ENCODE measurements at regions not wholly inside any gene's neighbourhood (a gene's known extent, or its start where the extent isn't known, plus 50 kb on each side); places are given as distances from the start of the nearest gene placed in this dataset.
A peak's percentile ranks its signal among the peaks of the same experiment; 100 is the strongest.
"Not testable (repeated sequence)": the region's sequence is repeated elsewhere in the genome, so short reads cannot be mapped to it uniquely, and the experiment has no call there.

DNA sequence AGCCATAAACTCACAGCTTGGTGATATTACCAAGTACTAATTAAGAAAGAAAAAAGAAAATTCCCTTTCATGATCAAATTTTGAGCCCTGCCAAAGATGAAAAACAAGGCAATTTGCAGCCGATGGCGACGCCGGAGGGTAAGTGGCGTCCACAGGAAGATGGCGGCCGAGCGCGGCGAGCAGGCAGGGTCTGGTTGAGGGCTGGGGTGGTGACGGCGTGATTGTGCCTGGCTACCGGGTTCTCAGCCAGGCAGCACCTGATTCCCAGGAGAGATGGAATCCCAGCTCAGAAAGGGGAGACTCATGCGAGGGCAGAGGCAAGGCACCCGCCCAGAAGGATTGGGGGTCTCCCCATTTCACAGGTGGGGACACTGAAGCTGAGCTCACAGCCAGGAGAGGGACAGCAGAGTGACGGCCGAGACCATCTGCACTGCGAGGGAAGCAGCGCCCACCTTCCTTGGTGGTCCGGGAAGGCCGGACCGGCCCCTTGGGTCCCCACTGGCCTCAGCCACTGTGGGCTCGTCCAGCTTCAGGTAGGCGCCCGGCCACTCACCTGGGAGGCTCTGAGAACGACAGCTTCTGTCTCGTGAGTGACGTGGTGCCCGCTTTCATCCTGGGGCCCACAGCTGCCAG is 145.8 kb downstream of the IGLL1 start:
- not testable (repeated sequence) for H3K4me3 ChIP-seq; H3K27ac ChIP-seq; H3K27me3 ChIP-seq; ATAC-seq (ENCODE audit: low FRiP score in 2 of 2); H3K36me3 ChIP-seq
- peaks cover 5 to 12% (median 7%) of the 10 kb centered on the region in 4 donors for H3K4me1 ChIP-seq
- H3K9me3 ChIP-seq, result peaks cover 0 to 10% (median 0%) of the 10 kb centered on the region in 4 donors
- WGBS, 2 donors, result 95 to 98% methylated on average over 16 to 21 of the region's 29 CpGs
- peak in 1 of 2 donors; percentile 72 for DNase-seq

- H3K27ac ChIP-seq, H3K36me3 ChIP-seq, H3K27me3 ChIP-seq: not testable (repeated sequence)
- Histone ChIP-seq H3K4me1 (peaks cover 5 to 12% (median 7%) of the 10 kb centered on the region in 4 donors), H3K4me3 (peak overlapping the region in 2 of 4 donors; percentile 21 to 39), H3K9me3 (peaks cover 0 to 16% (median under 1%) of the 10 kb centered on the region in 4 donors)
- DNase-seq, result peak in 1 of 2 donors; percentile 76
- TF ChIP-seq CTCF (IDR thresholded peaks at IDR 0.05), result peak; percentile 52 to 80 (median 56)
- ATAC-seq (ENCODE audit: low FRiP score in 2 of 2), result peak; percentile 80 to 81
- 11 to 31% methylated on average over 17 to 32 of the region's 35 CpGs for WGBS, 2 donors
Measured at GRCh38 chr22:23433127-23434005, 146.7 kb downstream of the IGLL1 start.

- not testable (repeated sequence) for H3K27ac ChIP-seq; H3K4me3 ChIP-seq; H3K27me3 ChIP-seq; DNase-seq; ATAC-seq (ENCODE audit: low FRiP score in 2 of 2); H3K36me3 ChIP-seq
- 73 to 79% methylated on average over 3 to 10 of the region's 10 CpGs for whole genome bisulfite sequencing, 2 donors
- H3K4me1 ChIP-seq, result peaks cover 5 to 12% (median 7%) of the 10 kb centered on the region in 4 donors
- H3K9me3 ChIP-seq, result peaks cover 0 to 23% (median 2%) of the 10 kb centered on the region in 4 donors
Measured at GRCh38 chr22:23432719-23433118, 147.4 kb downstream of the IGLL1 start.

GRCh38 chr22:23431337-23432072 is 148.6 kb downstream of the IGLL1 start:
- TF ChIP-seq CTCF (IDR thresholded peaks at IDR 0.05) (no peak), POLR2AphosphoS5 (IDR thresholded peaks at IDR 0.05) (no peak), EP300 (IDR thresholded peaks at IDR 0.05) (no peak), POLR2A (IDR thresholded peaks at IDR 0.05) (no peak)
- DNase-seq, result no peak
- 76 to 80% methylated on average over 18 to 20 of the region's 20 CpGs for WGBS, 2 donors
- no peak overlapping the region for H3K4me3 ChIP-seq
- no peaks in the 10 kb centered on the region for H3K36me3 ChIP-seq
- ATAC-seq (ENCODE audit: low FRiP score in 2 of 2), result peak in 1 of 2 donors; percentile 9
- peaks cover 5 to 12% (median 7%) of the 10 kb centered on the region in 4 donors for H3K4me1 ChIP-seq
- H3K9me3 ChIP-seq, result peaks cover 0 to 23% (median 2%) of the 10 kb centered on the region in 4 donors
- no peaks in the 10 kb centered on the region for H3K27me3 ChIP-seq
- no peak overlapping the region for H3K27ac ChIP-seq

DNA sequence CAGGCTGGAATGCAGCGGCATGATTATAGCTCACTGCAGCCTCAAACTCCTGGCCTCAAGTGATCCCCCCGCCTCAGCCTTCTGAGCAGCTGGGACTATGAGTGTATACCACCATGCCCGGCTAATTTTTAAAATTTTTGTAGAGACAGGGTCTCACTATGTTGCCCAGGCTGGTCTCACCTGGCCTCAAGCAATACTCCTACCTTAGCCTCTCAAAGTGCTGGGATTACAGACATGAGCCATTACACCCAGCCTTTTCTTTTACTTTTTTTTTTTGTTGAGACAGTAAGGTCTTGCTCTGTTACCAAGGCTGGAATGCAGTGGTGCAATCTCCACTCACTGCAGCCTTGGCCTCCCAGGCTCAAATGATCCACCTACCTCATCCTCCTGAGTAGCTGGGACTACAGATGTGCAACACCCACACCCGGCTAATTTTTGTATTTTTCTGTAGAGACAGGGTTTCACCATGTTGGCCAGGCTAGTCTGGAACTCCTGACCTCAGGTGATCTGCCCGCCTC is 155.5 kb downstream of the IGLL1 start:
- DNase-seq; H3K27me3 ChIP-seq; H3K4me1 ChIP-seq; ATAC-seq (ENCODE audit: low FRiP score in 2 of 2); H3K27ac ChIP-seq; H3K4me3 ChIP-seq; H3K36me3 ChIP-seq: not testable (repeated sequence)
- WGBS, 2 donors, result 84 to 96% methylated on average over 5 of the region's 5 CpGs
- H3K9me3 ChIP-seq, result peaks cover 0 to 15% (median 2%) of the 10 kb centered on the region in 4 donors

- H3K4me3 ChIP-seq, result no peak overlapping the region
- no peak overlapping the region for H3K27ac ChIP-seq
- H3K4me1 ChIP-seq, result no peaks in the 10 kb centered on the region
- peaks cover 0 to 10% (median 2%) of the 10 kb centered on the region in 4 donors for H3K9me3 ChIP-seq
- ATAC-seq (ENCODE audit: low FRiP score in 2 of 2) (no peak), DNase-seq (no peak)
- 78 to 84% methylated on average over 7 of the region's 7 CpGs for WGBS, 2 donors
- H3K27me3 ChIP-seq, result no peaks in the 10 kb centered on the region
- TF ChIP-seq POLR2A (IDR thresholded peaks at IDR 0.05) (no peak), EP300 (IDR thresholded peaks at IDR 0.05) (no peak), CTCF (IDR thresholded peaks at IDR 0.05) (no peak), POLR2AphosphoS5 (IDR thresholded peaks at IDR 0.05) (no peak)
- H3K36me3 ChIP-seq, result no peaks in the 10 kb centered on the region
Measured at GRCh38 chr22:23424031-23424430, 156.1 kb downstream of the IGLL1 start.

GRCh38 chr22:23422281-23422680 is 157.8 kb downstream of the IGLL1 start:
- H3K4me3 ChIP-seq; H3K27me3 ChIP-seq; H3K9me3 ChIP-seq; ATAC-seq (ENCODE audit: low FRiP score in 2 of 2); H3K27ac ChIP-seq; H3K4me1 ChIP-seq; DNase-seq; H3K36me3 ChIP-seq: not testable (repeated sequence)
- 85 to 90% methylated on average over 4 of the region's 4 CpGs for WGBS, 2 donors

- H3K9me3 ChIP-seq; H3K4me3 ChIP-seq; DNase-seq; ATAC-seq (ENCODE audit: low FRiP score in 2 of 2); H3K4me1 ChIP-seq; H3K27me3 ChIP-seq; H3K27ac ChIP-seq; H3K36me3 ChIP-seq: not testable (repeated sequence)
- WGBS, 2 donors, result 72 to 89% methylated on average over 3 to 5 of the region's 6 CpGs
Measured at GRCh38 chr22:23421300-23421699, 158.8 kb downstream of the IGLL1 start.
